DND-41 (cell line): ENCODE measurements at regions not wholly inside any gene's neighbourhood (a gene's known extent, or its start where the extent isn't known, plus 50 kb on each side); places are given as distances from the start of the nearest gene placed in this dataset.

Experiments used
- EZH2 ChIP-seq: IDR thresholded peaks from 3 replicates; pipeline ENCODE4 v1.6.1; 2012; ENCODE audit warnings: borderline replicate concordance, low read depth, mild to moderate bottlenecking, moderate library complexity, low read length, inconsistent platforms; ENCODE audit not compliant: severe bottlenecking
- TF ChIP-seq, protein P1 (sequence below): IDR thresholded peaks from 2 replicates; pipeline ENCODE4 v1.5.1; 2012; ENCODE audit warnings: borderline replicate concordance, low read length, moderate library complexity, mild to moderate bottlenecking; ENCODE audit not compliant: poor library complexity, severe bottlenecking; ENCODE audit errors: extremely low read depth

DNA sequence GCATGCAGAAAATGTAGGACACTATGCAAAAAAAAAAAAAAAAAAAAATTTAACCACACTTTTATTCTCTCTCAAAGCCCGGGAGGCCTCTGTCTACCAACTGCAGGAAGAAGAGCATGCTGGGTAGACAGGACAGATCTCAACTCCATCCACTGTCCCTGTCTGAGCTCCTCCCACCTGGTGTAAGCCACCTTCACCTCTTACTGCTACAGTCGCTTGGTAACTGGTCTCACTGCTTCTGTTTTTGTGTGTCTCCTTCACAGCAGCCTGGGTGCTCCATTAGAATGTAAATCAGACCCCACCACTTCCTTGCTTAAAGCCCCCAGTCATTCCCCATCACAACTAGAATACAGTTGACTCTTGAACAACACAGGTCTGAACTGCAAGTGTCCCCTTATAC is 115.1 kb upstream of the PROK2 start:
- TF ChIP-seq, protein P1, sequence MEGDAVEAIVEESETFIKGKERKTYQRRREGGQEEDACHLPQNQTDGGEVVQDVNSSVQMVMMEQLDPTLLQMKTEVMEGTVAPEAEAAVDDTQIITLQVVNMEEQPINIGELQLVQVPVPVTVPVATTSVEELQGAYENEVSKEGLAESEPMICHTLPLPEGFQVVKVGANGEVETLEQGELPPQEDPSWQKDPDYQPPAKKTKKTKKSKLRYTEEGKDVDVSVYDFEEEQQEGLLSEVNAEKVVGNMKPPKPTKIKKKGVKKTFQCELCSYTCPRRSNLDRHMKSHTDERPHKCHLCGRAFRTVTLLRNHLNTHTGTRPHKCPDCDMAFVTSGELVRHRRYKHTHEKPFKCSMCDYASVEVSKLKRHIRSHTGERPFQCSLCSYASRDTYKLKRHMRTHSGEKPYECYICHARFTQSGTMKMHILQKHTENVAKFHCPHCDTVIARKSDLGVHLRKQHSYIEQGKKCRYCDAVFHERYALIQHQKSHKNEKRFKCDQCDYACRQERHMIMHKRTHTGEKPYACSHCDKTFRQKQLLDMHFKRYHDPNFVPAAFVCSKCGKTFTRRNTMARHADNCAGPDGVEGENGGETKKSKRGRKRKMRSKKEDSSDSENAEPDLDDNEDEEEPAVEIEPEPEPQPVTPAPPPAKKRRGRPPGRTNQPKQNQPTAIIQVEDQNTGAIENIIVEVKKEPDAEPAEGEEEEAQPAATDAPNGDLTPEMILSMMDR, result no peak
- no peak for TF ChIP-seq EZH2
